ENCODE measurements at regions not wholly inside any gene's neighbourhood (a gene's known extent, or its start where the extent isn't known, plus 50 kb on each side); places are given as distances from the start of the nearest gene placed in this dataset.
"Not testable (repeated sequence)": the region's sequence is repeated elsewhere in the genome, so short reads cannot be mapped to it uniquely, and the experiment has no call there.

DNA sequence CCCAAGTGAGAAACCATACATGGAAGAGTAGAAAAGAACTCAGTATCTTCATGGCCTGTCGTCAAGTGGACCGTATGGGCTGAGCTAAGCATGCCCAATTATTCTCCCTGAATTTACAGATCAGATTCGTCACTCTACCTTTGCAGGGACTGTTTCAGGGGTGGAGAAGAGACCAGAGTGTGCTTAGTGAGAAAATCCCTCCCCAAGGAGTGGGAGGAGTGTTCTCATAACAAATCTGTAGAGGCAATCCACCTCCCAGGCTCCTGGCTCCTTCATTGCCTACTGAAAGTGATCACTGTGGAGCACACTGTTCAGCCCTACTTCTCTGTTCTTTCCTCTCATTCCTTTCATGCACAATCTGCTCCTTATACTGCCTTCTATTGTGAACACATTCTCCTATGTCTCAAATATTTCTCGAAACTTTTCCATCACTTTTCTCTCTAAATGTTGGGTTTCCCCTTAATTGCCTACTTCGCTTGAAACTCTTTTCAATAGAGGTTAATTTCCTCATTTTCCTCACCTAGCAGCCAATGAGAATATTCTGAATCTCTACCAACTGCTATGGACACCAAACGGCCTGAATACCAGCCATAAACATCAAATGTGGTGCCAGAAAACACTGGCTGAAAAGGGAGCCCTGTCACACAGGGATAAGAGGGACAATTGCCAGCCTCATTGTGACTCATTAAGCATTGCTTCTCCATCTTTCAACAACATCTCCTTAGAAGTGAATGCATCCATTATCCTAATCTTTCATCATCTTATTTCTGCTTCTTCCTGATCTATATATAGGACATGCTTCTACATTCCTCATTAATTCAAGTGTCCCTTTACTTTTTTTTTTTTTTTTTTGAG, 398.3 kb downstream of the UTRN start:
- DNase-seq (ENCODE audit: low spot score), result no peak

DNA sequence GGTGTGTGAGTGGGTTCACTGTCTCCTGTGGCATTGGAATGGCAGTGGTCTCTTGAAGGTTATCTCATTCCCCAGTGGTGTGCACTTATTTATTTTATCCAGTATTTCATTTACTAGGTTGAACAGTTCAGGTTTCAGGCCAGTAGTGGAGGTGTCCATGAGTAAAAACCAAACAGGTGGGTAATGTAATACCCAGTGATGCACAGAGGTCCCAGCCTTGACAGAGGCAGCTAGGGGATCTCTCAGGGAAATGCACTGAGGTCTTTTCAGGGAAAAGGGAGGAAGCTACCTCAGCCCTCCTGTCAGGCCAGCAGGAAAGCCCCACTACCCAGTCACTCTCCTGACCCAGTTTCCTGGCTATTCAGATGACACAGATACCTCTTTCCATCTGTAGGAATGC, 403.6 kb downstream of the UTRN start:
- no peak for DNase-seq (ENCODE audit: low spot score)

DNA sequence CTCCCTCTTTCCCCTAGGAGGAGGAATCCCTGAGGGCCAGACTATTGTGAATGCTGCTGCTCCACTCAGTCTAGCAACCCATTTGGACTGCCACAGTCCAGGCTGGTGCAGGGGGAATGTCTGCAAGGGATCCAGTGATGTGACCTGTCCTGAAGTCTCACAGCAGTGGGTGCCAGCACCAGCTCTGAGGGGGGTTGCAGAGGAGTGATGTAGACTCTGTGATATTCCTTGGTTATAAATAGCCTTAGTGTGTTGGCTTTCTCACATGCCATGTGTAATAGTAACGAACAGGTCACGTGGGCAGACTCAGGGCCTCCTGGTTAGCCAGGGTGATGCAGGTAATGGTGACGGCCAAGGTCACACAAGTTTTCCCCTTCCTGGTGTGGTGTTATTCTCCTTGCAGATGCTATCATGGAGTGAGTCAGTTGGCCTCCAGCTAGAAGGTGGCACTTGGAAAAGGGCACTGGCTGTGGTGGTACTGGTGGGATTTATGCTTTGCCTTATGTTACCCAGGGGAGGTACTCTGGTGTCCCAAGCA, 404.4 kb downstream of the UTRN start:
- no peak for DNase-seq (ENCODE audit: low spot score)

DNA sequence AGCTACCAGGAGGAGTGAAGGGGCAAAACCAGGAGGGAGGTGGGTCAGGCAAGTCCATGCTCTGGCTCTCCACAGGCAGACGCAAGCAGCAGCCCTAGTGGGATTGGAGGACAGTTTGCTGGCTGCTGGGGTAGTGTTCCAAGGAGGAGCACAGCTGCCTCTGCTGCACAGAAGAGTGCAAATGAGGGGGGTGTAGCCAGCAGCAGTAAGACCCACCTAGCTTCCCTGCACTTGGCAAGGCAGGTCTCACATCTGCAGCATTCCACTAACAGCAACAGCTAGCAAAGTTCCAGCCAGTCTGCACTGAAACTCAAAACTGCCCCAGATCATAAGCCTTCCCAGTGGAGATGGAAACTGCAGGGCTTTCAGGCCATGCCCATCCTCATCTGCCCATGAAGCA, 405.0 kb downstream of the UTRN start:
- DNase-seq (ENCODE audit: low spot score), result no peak

DNA sequence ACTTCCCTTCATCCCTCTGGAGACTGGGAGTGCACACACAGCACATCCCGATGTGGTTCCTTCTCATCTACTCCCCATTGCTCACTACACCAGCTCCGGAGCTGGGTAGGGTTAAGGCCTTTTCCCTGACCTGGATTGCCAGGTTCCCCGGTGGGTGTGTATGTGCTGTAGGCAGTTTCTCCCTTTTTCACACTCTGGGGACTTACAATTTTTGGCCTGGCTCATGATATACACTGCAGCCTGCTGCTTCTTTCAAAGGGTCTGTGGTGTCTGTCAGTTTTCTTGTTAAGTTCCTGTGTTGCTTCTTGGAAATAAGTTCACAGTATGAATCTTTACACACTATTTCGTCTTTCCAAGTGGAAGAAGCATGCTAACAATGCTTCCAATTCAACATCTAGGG, 405.5 kb downstream of the UTRN start:
- DNase-seq (ENCODE audit: low spot score), result no peak

DNA sequence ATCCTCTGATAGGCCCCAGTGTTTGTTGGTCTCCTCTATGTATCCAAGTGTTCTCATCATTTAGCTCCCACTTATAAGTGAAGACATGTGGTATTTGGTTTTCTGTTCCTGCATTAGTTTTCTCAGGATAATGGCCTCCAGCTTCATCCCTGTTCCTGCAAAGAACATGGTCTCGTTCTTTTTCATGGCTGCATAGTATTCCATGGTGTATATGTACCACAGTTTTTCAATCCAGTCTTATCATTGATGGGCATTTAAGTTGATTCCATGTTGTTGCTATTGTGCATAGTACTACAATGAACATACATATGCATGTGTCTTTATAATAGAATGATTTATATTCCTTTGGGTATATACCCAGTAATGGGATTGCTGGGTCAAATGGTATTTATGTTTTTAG, 406.9 kb downstream of the UTRN start:
- DNase-seq (ENCODE audit: low spot score), result not testable (repeated sequence)

DNA sequence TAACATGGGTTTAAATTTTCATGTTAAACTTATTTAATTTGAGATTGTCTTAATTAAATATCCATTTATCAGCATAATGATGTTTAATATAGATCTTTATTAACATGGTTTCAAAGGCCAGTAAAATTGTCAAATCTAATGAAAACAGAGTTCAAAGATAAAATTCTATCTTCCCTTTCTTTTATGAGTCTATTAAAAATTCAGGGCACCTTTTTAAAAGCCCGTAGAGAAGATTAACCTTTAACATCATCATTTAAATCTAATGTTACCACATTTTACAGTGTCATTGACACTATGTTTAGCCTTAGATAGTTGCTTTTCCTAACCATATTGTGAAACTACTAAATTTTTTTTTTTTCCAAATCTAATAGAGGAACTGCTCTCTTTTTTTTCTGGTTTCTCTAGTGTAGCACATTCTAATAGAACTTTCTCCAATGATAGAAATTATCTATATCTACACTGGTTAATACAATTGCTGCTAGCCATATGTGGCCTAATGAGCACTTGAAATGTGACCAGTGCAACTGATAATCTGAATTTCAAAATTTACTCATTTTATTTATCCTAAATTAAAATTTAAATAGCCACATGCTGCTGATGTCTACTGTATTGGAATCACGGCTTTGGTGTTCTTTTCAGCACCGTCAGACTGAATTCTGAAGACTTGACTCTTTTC, 410.9 kb downstream of the UTRN start:
- DNase-seq (ENCODE audit: low spot score), result no peak

DNA sequence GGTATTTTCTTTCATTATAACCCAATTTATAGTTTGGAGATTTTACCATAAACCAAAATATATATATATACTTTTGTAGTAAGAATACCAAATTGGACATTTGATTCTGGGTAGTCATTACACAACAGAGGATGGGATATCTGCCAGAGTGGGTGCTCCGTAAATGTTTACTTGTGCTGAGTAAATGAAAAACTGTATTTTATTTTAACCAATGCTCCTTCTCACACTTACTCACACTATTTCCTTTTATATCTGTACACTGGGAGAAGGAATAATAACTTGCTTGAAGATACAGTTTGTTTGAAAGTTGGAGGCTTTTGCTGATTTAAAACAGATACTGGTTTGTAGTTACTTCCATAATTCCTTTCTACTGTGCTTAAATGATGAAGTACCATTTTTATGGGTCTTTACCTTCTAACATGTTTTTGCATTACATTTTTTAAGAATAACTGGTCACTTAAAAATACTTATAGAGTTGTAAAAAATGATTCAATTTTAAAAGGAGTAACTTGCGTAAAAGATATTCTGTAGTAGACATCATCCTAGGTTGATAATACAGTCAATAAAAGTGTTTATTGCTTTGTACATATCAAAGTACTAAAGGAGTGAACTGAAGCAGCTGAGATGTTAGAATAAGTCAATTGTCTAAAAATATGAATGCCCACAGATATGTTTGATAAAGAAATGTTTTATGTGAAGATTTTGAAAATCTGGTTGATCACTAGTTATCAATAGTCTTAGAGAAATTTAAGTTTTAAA, 411.7 kb downstream of the UTRN start:
- DNase-seq (ENCODE audit: low spot score), result no peak

DNA sequence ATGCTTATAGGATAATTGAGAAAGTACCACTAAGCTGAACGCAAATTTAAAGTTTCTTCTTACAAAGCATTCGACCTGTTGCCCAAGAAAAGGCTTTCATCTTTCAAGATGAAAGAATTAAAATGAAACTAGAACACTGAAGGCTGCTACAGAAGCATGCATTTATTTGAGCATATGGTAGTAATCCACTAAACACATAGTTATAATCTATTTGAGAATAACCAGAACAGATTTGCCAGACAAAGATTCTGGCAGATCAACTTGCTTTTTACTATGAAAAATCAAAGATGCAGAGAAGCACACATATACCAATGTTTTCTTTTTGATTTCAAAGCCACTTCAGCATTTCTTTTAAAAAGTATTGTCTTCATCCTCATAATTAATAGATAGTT, 412.2 kb downstream of the UTRN start:
- DNase-seq (ENCODE audit: low spot score), result no peak

DNA sequence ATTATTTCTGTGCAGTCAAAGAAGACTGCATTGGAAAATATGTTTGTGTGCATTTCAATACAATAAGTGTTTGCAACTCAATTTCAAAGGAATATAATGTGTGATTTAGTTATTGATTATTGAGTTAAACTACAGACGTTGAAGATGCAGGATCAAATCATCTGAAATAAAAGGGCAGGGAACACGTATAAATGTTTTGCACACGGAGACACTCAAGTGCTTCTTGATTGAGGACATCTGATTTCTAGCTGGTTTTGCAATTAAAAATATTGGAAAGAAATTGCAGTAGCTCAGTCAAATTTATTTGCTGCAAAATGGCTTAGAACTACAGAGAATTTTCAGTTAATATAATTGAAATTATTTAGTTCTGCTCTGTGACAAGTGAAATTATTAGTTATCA, 412.7 kb downstream of the UTRN start:
- no peak for DNase-seq (ENCODE audit: low spot score)

DNA sequence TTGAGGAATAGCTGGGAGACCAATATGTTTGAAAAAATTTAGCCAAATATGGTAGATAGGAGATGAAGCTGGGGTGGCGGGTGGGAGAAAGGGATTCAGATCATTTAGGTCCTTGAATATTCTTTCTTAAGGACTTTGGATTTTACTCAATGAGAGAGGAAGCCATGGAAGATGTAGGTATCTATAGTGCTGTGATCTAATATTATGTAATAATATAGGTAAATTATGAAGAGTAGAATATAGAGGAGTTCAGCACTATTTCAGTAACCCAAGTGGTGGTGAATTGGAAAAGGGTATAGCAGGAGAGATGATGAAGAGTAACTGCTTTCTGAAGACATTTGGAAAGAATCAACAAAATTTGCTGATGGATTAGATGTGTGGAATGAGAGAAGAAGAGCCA, 417.6 kb downstream of the UTRN start:
- no peak for DNase-seq (ENCODE audit: low spot score)

DNA sequence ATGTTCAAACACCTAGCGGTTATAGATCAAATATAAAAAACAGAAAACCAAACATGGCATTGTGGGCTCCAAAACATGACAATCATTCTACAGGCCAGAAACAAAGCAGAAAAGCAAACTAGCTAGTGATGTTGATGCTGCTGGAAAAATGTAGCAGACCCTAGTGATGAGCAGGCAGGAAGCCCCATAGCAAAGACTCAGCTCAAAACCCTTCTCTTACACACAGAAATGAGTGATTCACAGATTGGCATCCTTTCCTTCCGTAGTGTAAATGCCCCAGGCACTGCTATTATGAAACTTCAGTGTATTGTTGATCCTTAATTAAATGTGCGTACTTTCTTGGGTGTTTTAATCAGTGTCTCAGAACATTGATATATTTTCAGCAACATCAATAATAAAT, 425.1 kb downstream of the UTRN start:
- DNase-seq (ENCODE audit: low spot score), result no peak

DNA sequence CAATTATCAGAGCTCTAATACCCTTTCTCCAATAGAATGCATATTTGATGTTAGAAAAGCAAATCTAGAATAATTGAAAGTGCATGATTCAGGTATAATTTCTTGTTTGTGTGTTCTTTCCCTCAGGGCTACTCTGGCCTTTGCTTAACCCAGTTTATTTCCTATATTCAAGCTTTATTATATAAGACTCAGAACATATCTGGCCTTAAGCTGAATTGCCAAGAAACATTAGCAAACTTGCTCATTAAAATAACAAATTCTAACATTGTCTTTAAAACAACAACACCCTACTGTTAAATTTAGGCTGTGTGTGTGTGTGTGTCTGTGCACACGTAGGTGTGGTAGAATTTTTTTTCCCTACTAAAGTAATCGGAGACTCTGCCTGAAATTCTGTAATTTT, 426.5 kb downstream of the UTRN start:
- DNase-seq (ENCODE audit: low spot score), result no peak

DNA sequence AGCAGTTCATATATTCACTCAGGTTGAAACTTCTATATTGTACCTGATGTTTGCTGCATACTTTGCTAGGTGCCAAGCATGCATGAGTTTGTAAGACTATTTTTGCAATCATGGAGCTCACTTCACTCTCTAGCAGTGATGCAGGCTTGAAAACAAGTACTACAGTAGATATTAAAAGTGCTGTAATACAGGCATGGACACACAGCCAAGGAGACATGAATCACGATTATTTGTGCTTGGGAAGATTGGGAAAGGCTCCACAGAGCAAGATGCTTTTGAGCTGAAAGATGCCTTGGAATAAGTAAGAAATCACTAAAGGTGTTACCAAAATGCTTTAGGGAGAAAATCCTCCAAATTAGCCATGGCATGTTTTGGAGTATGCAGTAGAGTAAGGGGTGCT, 427.4 kb downstream of the UTRN start:
- DNase-seq (ENCODE audit: low spot score), result no peak

DNA sequence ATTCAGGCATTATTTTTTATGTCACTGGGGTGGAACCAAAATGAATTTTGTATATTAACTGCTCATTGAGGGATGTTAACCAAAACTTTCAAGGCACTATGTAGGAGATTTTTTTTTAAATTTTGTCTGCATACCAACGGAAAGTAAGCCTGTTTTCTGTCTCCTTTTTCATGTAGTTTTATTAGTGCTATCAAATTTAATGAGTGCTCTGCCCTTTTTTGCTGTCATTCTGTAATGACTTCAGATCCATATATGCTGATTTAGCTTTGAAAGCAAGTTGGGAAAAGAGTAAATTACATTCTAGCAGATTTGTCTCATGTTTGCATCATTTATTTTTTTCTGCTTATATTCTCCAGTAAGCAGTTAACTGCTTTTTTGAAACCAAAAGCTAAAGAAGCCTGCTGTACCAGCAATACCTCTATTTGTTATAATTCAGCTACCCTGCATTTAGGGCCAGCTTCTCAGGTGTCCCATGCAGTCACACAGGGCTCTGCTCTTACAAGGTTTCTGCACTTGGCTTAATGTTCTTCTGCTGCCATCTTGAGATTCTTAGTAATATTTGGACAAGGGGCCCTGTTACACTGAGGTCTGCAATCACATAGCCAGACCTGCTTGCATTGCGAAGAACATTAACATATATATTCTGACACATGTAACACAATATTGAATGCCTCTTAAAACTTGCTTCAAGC, 429.0 kb downstream of the UTRN start:
- DNase-seq (ENCODE audit: low spot score), result no peak

DNA sequence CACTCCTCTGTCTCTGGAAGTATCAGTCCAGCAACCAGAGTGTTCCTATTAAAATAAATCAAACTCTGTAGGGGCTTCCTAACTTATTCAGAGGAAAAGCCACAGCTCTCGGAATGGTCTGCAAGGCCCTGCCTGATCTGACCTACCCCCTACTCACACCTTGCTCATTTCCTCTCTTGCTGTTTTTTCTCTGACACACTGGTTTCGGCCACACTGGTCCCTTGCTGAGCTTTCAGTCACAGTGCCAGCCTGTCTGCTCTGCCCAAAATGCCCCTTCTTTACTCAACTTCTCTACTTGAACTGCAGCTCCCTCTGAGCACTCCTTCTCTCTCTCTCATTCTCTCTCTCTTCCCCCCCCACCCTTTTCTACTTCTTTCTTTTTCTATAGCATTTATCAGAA, 430.2 kb downstream of the UTRN start:
- no peak for DNase-seq (ENCODE audit: low spot score)

DNA sequence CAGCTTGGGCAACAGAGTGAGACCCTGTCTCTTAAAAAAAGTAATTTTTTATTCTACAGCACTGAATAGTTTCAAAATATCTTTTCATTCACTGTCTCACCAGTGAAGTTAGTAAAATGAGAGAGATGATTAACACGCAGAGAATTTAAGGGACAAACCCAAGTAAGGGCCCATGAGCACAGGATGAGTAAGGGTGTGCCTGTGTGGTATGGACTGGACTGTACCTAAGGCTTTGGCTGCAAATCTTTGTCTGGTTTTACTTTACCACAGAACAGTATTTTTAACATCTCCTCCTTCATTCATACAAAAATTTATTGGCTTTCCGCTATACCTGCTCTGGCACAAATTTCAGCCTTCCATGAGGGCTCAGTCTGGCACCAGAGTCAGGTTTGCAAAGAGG, 433.3 kb downstream of the UTRN start:
- no peak for DNase-seq (ENCODE audit: low spot score)

DNA sequence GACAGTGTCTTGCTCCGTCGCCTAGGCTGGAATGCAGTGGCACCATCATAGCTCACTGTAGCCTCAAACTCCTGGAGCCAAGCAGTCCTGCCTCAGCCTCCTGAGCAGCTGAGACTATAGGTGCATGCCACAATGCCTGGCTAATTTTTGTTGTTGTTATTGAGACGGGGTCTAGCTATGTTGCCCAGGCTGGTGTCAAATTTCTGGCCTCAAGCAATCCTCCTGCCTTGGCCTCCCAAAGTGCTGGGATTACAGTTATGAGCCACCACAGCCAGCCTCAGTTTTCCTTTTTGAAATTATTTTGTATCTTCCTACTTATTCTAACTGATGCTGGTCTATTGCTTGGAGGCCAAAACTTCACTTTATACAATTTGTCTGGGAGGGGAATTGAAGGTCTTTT, 436.1 kb downstream of the UTRN start:
- no peak for DNase-seq (ENCODE audit: low spot score)

DNA sequence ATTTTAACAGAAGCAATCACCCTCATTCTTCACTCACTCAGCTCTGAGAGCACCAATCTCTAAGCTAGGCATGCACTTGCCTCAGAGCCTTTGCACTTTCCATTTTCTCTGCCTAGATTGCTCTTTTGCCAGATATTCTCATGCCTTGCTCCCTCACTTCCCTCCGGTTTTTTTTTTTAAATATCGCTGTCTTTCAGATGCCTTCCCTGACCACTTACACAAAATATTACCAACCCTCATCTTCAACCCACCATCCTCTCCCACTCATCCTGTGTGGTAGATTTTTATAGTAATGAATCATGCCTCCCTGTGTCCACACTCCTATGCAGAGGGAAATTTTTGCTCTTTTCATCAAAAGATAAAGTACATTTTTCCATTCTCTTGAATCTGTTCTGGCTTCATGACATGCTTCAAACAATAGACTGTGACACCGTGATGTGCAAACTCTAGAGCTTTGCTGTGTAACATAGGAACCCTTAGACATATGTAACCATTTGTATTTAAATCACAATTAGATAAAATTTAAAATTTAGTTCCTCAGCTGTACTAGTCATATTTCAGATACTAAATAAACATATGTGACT, 437.1 kb downstream of the UTRN start:
- no peak for DNase-seq (ENCODE audit: low spot score)

DNA sequence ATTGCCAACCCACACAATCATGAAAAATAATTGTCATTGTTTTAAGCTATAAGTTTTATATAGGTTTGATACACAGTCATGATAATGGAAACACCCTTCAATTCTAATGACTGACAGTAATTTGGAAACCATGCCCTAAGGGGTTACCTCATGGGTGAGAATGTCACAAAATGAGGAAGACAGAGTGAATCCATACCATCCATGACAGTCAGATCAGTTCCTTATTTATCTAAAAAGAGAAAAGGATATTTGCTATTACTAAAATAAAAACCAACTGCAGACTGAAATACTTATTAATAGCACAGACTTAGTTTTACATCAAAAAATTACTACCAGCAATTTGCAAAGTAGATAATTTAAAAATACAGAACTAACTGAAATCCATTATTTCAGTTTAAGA, 437.8 kb downstream of the UTRN start:
- no peak for DNase-seq (ENCODE audit: low spot score)

DNA sequence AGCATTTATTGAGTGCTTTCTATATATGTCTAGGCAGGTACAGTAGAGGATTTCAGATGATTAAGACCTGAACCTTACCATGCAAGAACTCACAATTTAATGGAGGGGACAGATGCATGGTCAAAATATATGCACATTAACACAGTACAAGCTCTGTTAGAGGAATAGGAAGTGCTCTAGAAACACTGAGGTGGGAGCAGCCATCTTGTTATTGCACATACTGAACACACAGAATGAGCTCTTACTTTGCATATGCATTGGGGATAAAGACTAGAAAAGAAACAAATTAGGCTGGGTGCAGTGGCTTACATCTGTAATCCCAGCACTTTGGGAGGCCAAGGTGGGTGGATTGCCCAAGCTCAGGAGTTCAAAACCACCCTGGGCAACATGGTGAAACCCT, 438.3 kb downstream of the UTRN start:
- no peak for DNase-seq (ENCODE audit: low spot score)

DNA sequence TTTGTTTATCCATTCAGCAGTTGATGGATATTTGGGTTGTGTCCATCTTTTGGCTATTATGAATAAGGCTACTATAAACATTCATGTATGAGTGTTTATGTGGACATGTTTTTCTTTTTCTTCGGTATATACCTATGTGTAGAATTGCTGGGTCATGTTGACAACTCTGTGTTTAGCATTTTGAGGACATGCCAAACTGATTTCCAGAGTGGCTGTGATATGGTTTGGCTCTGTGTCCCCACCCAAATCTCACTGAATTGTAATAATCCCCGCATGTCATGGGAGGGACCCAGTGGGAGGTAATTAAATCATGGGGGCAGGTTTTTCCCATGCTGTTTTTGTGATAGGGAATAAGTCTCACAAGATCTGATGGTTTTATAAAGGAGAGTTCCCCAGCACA, 439.7 kb downstream of the UTRN start:
- no peak for DNase-seq (ENCODE audit: low spot score)

Measured in D341Med (cell line).